SK-N-MC (cell line): ENCODE measurements at regions not wholly inside any gene's neighbourhood (a gene's known extent, or its start where the extent isn't known, plus 50 kb on each side); places are given as distances from the start of the nearest gene placed in this dataset.
"Not testable (repeated sequence)": the region's sequence is repeated elsewhere in the genome, so short reads cannot be mapped to it uniquely, and the experiment has no call there.

Experiments
- EZH2 ChIP-seq: fragments of 200-600 bp; sonication (generic); IDR thresholded peaks from one replicate; pipeline ENCODE4 v1.6.1; 2017; ENCODE audit warnings: antibody characterized with exemption
- FOXP2 ChIP-seq: optimal IDR thresholded peaks from 2 replicates; pipeline ENCODE3; 2011; ENCODE audit warnings: mild to moderate bottlenecking, moderate library complexity; ENCODE audit not compliant: insufficient read depth; ENCODE audit errors: extremely low read length, control extremely low read depth

DNA sequence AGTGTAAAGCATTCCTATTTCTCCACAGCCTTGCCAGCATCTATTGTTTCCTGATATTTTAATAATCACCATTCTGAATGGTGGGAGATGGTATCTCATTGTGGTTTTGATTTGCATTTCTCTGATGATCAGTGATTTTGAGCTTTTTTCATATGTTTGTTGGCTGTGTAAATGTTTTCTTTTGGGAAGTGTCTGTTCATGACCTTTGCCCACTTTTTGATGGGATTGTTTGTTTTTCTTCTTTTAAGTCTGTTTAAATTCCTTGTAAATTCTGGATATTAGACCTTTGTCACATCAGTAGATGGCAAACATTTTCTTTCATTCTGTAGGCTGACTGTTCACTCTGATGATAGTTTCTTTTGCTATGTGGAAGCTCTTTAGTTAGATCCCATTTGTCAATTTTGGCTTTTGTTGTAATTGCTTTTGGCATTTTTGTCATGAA, 461.5 kb upstream of the GCFC2 start:
- not testable (repeated sequence) for TF ChIP-seq EZH2, FOXP2
